ENCODE measurements at regions not wholly inside any gene's neighbourhood (a gene's known extent, or its start where the extent isn't known, plus 50 kb on each side); places are given as distances from the start of the nearest gene placed in this dataset.
"Not testable (repeated sequence)": the region's sequence is repeated elsewhere in the genome, so short reads cannot be mapped to it uniquely, and the experiment has no call there.

- no peaks in the 10 kb centered on the region for H3K9me3 Mint-ChIP-seq
- no peaks in the 10 kb centered on the region for H3K36me3 Mint-ChIP-seq (ENCODE audit: low read depth)
- no peaks in the 10 kb centered on the region for H3K4me1 Mint-ChIP-seq (ENCODE audit: low read depth)
- H3K4me3 Mint-ChIP-seq = no peak overlapping the region
- no peak overlapping the region for H3K27ac Mint-ChIP-seq
- no peaks in the 10 kb centered on the region for H3K27me3 Mint-ChIP-seq
These were observed 749.7 kb upstream of the ARPP21 start for GRCh38 chr3:34889641-34890040.

GRCh38 chr3:34890247-34890646 lies 749.1 kb upstream of the ARPP21 start:
- Mint-ChIP-seq H3K27me3 (no peaks in the 10 kb centered on the region), H3K4me3 (no peak overlapping the region), H3K27ac (no peak overlapping the region), H3K36me3 (ENCODE audit: low read depth) (no peaks in the 10 kb centered on the region), H3K9me3 (no peaks in the 10 kb centered on the region), H3K4me1 (ENCODE audit: low read depth) (no peaks in the 10 kb centered on the region)

- Mint-ChIP-seq H3K36me3 (ENCODE audit: low read depth) (no peaks in the 10 kb centered on the region), H3K4me3 (no peak overlapping the region), H3K9me3 (no peaks in the 10 kb centered on the region), H3K27me3 (no peaks in the 10 kb centered on the region), H3K4me1 (ENCODE audit: low read depth) (no peaks in the 10 kb centered on the region), H3K27ac (no peak overlapping the region)
These were observed 747.4 kb upstream of the ARPP21 start for GRCh38 chr3:34891941-34892340.

- Mint-ChIP-seq H3K4me3 (no peak overlapping the region), H3K36me3 (ENCODE audit: low read depth) (no peaks in the 10 kb centered on the region), H3K27ac (no peak overlapping the region), H3K9me3 (no peaks in the 10 kb centered on the region), H3K27me3 (no peaks in the 10 kb centered on the region), H3K4me1 (ENCODE audit: low read depth) (no peaks in the 10 kb centered on the region)
These were observed 743.5 kb upstream of the ARPP21 start for GRCh38 chr3:34895841-34896240.

- H3K27ac Mint-ChIP-seq; H3K4me1 Mint-ChIP-seq (ENCODE audit: low read depth); H3K4me3 Mint-ChIP-seq; H3K27me3 Mint-ChIP-seq; H3K36me3 Mint-ChIP-seq (ENCODE audit: low read depth): not testable (repeated sequence)
- H3K9me3 Mint-ChIP-seq = peaks cover 11% of the 10 kb centered on the region
These were observed 729.6 kb upstream of the ARPP21 start for GRCh38 chr3:34909679-34910078.

GRCh38 chr3:34919025-34919424 lies 720.3 kb upstream of the ARPP21 start:
- Mint-ChIP-seq H3K4me1 (ENCODE audit: low read depth) (no peaks in the 10 kb centered on the region), H3K27me3 (no peaks in the 10 kb centered on the region), H3K27ac (no peak overlapping the region)

GRCh38 chr3:34920806-34921205 lies 718.5 kb upstream of the ARPP21 start:
- Mint-ChIP-seq H3K4me3 (no peak overlapping the region), H3K27me3 (no peaks in the 10 kb centered on the region), H3K36me3 (ENCODE audit: low read depth) (no peaks in the 10 kb centered on the region), H3K4me1 (ENCODE audit: low read depth) (no peaks in the 10 kb centered on the region), H3K9me3 (peaks cover 4% of the 10 kb centered on the region), H3K27ac (no peak overlapping the region)

More at GRCh38 chr3:34919025-34919424, 720.3 kb upstream of the ARPP21 start:
- no peaks in the 10 kb centered on the region for H3K36me3 Mint-ChIP-seq (ENCODE audit: low read depth)
- H3K9me3 Mint-ChIP-seq = no peaks in the 10 kb centered on the region
- no peak overlapping the region for H3K4me3 Mint-ChIP-seq

- no peaks in the 10 kb centered on the region for H3K4me1 Mint-ChIP-seq (ENCODE audit: low read depth)
- peaks cover 4% of the 10 kb centered on the region for H3K9me3 Mint-ChIP-seq
- H3K27me3 Mint-ChIP-seq = no peaks in the 10 kb centered on the region
- no peaks in the 10 kb centered on the region for H3K36me3 Mint-ChIP-seq (ENCODE audit: low read depth)
- H3K4me3 Mint-ChIP-seq = no peak overlapping the region
- H3K27ac Mint-ChIP-seq = no peak overlapping the region
These were observed 714.4 kb upstream of the ARPP21 start for GRCh38 chr3:34924961-34925360.

GRCh38 chr3:34925851-34926250 lies 713.5 kb upstream of the ARPP21 start:
- Mint-ChIP-seq H3K4me3 (no peak overlapping the region), H3K36me3 (ENCODE audit: low read depth) (no peaks in the 10 kb centered on the region), H3K27ac (no peak overlapping the region), H3K4me1 (ENCODE audit: low read depth) (no peaks in the 10 kb centered on the region), H3K9me3 (peaks cover 4% of the 10 kb centered on the region), H3K27me3 (no peaks in the 10 kb centered on the region)

GRCh38 chr3:34929036-34929435 lies 710.3 kb upstream of the ARPP21 start:
- Mint-ChIP-seq H3K27ac (no peak overlapping the region), H3K4me1 (ENCODE audit: low read depth) (no peaks in the 10 kb centered on the region), H3K27me3 (no peaks in the 10 kb centered on the region), H3K36me3 (ENCODE audit: low read depth) (no peaks in the 10 kb centered on the region), H3K4me3 (no peak overlapping the region), H3K9me3 (peaks cover 10% of the 10 kb centered on the region)

- H3K36me3 Mint-ChIP-seq (ENCODE audit: low read depth) = no peaks in the 10 kb centered on the region
- H3K27me3 Mint-ChIP-seq = no peaks in the 10 kb centered on the region
- no peaks in the 10 kb centered on the region for H3K4me1 Mint-ChIP-seq (ENCODE audit: low read depth)
- no peak overlapping the region for H3K27ac Mint-ChIP-seq
- H3K9me3 Mint-ChIP-seq = peaks cover 6% of the 10 kb centered on the region
- no peak overlapping the region for H3K4me3 Mint-ChIP-seq
These were observed 704.7 kb upstream of the ARPP21 start for GRCh38 chr3:34934660-34935059.

GRCh38 chr3:34938784-34939183 lies 700.5 kb upstream of the ARPP21 start:
- no peak overlapping the region for H3K4me3 Mint-ChIP-seq
- H3K9me3 Mint-ChIP-seq = no peaks in the 10 kb centered on the region
- no peaks in the 10 kb centered on the region for H3K4me1 Mint-ChIP-seq (ENCODE audit: low read depth)
- H3K27ac Mint-ChIP-seq = no peak overlapping the region
- no peaks in the 10 kb centered on the region for H3K27me3 Mint-ChIP-seq
- H3K36me3 Mint-ChIP-seq (ENCODE audit: low read depth) = no peaks in the 10 kb centered on the region

GRCh38 chr3:34942256-34942655 lies 697.1 kb upstream of the ARPP21 start:
- Mint-ChIP-seq H3K4me3 (no peak overlapping the region), H3K27ac (no peak overlapping the region), H3K27me3 (no peaks in the 10 kb centered on the region), H3K9me3 (no peaks in the 10 kb centered on the region), H3K4me1 (ENCODE audit: low read depth) (no peaks in the 10 kb centered on the region), H3K36me3 (ENCODE audit: low read depth) (no peaks in the 10 kb centered on the region)

GRCh38 chr3:34947834-34948233 lies 691.5 kb upstream of the ARPP21 start:
- Mint-ChIP-seq H3K36me3 (ENCODE audit: low read depth) (no peaks in the 10 kb centered on the region), H3K4me1 (ENCODE audit: low read depth) (no peaks in the 10 kb centered on the region), H3K4me3 (no peak overlapping the region), H3K27me3 (no peaks in the 10 kb centered on the region), H3K9me3 (peaks cover 13% of the 10 kb centered on the region), H3K27ac (no peak overlapping the region)

GRCh38 chr3:34948517-34948916 lies 690.8 kb upstream of the ARPP21 start:
- no peaks in the 10 kb centered on the region for H3K36me3 Mint-ChIP-seq (ENCODE audit: low read depth)
- H3K9me3 Mint-ChIP-seq = peaks cover 13% of the 10 kb centered on the region
- H3K4me3 Mint-ChIP-seq = no peak overlapping the region
- H3K4me1 Mint-ChIP-seq (ENCODE audit: low read depth) = no peaks in the 10 kb centered on the region
- no peaks in the 10 kb centered on the region for H3K27me3 Mint-ChIP-seq
- H3K27ac Mint-ChIP-seq = no peak overlapping the region

GRCh38 chr3:34955680-34956079 lies 683.6 kb upstream of the ARPP21 start:
- Mint-ChIP-seq H3K27me3 (no peaks in the 10 kb centered on the region), H3K36me3 (ENCODE audit: low read depth) (no peaks in the 10 kb centered on the region), H3K4me1 (ENCODE audit: low read depth) (peaks cover 5% of the 10 kb centered on the region), H3K9me3 (peaks cover 18% of the 10 kb centered on the region), H3K4me3 (no peak overlapping the region), H3K27ac (no peak overlapping the region)

GRCh38 chr3:34956511-34956910 lies 682.8 kb upstream of the ARPP21 start:
- H3K9me3 Mint-ChIP-seq = peaks cover 15% of the 10 kb centered on the region

More at GRCh38 chr3:34956511-34956910, 682.8 kb upstream of the ARPP21 start:
- H3K4me1 Mint-ChIP-seq (ENCODE audit: low read depth) = peaks cover 5% of the 10 kb centered on the region
- H3K4me3 Mint-ChIP-seq = no peak overlapping the region
- no peaks in the 10 kb centered on the region for H3K27me3 Mint-ChIP-seq
- H3K36me3 Mint-ChIP-seq (ENCODE audit: low read depth) = no peaks in the 10 kb centered on the region
- H3K27ac Mint-ChIP-seq = no peak overlapping the region

Measured in stimulated activated naive CD8-positive, alpha-beta T cell treated with anti-CD3 and anti-CD28 coated beads, Interleukin-15, Interleukin-2, amounts not matched to agents 100 ng/mL and 50 ng/mL, for 24 hours (primary cell).